Adrenal gland (tissue), 9 donors: ENCODE measurements at regions not wholly inside any gene's neighbourhood (a gene's known extent, or its start where the extent isn't known, plus 50 kb on each side); places are given as distances from the start of the nearest gene placed in this dataset.
A peak's percentile ranks its signal among the peaks of the same experiment; 100 is the strongest.

Experiments
- DNase-seq, 7 donors: peaks; one replicate each; pipeline ENCODE4 v3.0.0-alpha.2; 2019 to 2020
- H3K27ac ChIP-seq, 5 donors: fragments of 200-600 bp; sonication (generic) in 4 of 5; 1 replicate in 3 of 5; 2 replicates in 2 of 5; pipeline versions ENCODE4 v1.5.1 to v1.8.0; 2016 to 2020; ENCODE audit warnings: mild to moderate bottlenecking in 1 of 5
- H3K27me3 ChIP-seq: fragments of 200-600 bp; 2 replicates; pipeline ENCODE4 v1.8.0; 2021
- H3K36me3 ChIP-seq, 2 donors: fragments of 200-600 bp; replicated peaks in 1 of 2; 1 replicate in 1 of 2; 2 replicates in 1 of 2; pipeline versions ENCODE4 v1.5.1 to v1.8.0; 2018 to 2022
- H3K4me1 ChIP-seq, 2 donors: fragments of 200-600 bp; replicated peaks in 1 of 2; 1 replicate in 1 of 2; 2 replicates in 1 of 2; pipeline versions ENCODE4 v1.5.1 to v1.8.0; 2018 to 2021
- H3K4me3 ChIP-seq, 4 donors: fragments of 200-600 bp; sonication (generic) in 3 of 4; one replicate each; pipeline ENCODE4 v1.5.1; 2016 to 2018
- H3K9me3 ChIP-seq, 3 donors: fragments of 200-600 bp; sonication (generic) in 1 of 3; replicated peaks in 1 of 3; 1 replicate in 2 of 3; 2 replicates in 1 of 3; pipeline versions ENCODE4 v1.5.1 to v1.8.0; 2016 to 2021
- POLR2A ChIP-seq, 2 donors: fragments of 450-650 bp; IDR thresholded peaks; one replicate each; pipeline ENCODE4 v1.6.1; 2017; ENCODE audit warnings: antibody characterized with exemption in 2 of 2, mild to moderate bottlenecking in 2 of 2, moderate library complexity in 1 of 2
- WGBS, 4 donors: extraction: QIAGEN DNeasy Blood & Tissue Kit in 2 of 4; methylation state at CpG; one replicate each; pipeline versions ENCODE4 v1.1.5 to v1.1.7; 2013 to 2017; 5-methylcytosine and 5-hydroxymethylcytosine counted together
- intact Hi-C, 2 donors: fragments of 100-400 bp; cut with DNase I; formaldehyde crosslinking; loops; one replicate each; pipeline versions ENCODE4 v1.14.1 to v1.15.0; 2022 to 2023
- TF ChIP-seq, protein P1 (sequence below), 6 experiments: fragments of 450-650 bp in 4 of 6; fragments of 200-600 bp in 2 of 6; sonication (generic) in 1 of 6; IDR thresholded peaks; 1 replicate in 5 of 6; 2 replicates in 1 of 6; pipeline versions ENCODE4 v1.5.1 to v1.8.0; 2016 to 2021; ENCODE audit warnings: antibody characterized with exemption in 6 of 6, mild to moderate bottlenecking in 2 of 6, moderate library complexity in 1 of 6
- donor health status: healthy with polysubstance abuse.
- donor health status: Bipolar disorder and iron deficiency.
- donor health status: DM: yes; HTN: yes; CAD: no.
- donor health status: DM: no; HTN: no; CAD: no.
- donor health status: DM: no; HTN: no; CAD: no.

- H3K4me1 ChIP-seq, result no peaks in the 10 kb centered on the region
- no peaks in the 10 kb centered on the region for H3K9me3 ChIP-seq
- intact Hi-C loops, result no loop called here
- TF ChIP-seq, protein P1, sequence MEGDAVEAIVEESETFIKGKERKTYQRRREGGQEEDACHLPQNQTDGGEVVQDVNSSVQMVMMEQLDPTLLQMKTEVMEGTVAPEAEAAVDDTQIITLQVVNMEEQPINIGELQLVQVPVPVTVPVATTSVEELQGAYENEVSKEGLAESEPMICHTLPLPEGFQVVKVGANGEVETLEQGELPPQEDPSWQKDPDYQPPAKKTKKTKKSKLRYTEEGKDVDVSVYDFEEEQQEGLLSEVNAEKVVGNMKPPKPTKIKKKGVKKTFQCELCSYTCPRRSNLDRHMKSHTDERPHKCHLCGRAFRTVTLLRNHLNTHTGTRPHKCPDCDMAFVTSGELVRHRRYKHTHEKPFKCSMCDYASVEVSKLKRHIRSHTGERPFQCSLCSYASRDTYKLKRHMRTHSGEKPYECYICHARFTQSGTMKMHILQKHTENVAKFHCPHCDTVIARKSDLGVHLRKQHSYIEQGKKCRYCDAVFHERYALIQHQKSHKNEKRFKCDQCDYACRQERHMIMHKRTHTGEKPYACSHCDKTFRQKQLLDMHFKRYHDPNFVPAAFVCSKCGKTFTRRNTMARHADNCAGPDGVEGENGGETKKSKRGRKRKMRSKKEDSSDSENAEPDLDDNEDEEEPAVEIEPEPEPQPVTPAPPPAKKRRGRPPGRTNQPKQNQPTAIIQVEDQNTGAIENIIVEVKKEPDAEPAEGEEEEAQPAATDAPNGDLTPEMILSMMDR (IDR thresholded peaks at IDR 0.05), result no peak
- no peak for TF ChIP-seq POLR2A (IDR thresholded peaks at IDR 0.05)
- peak in 6 of 7 donors; percentile 28 to 65 (median 48) for DNase-seq
- H3K27me3 ChIP-seq, result no peaks in the 10 kb centered on the region
- no peak overlapping the region for H3K4me3 ChIP-seq
- 47 to 52% (median 50%) methylated on average over 5 of the region's 5 CpGs for WGBS, 4 donors
- no peak overlapping the region for H3K27ac ChIP-seq
- no peaks in the 10 kb centered on the region for H3K36me3 ChIP-seq
Observed at GRCh38 chr15:91515188-91515754, 338.2 kb upstream of the SLCO3A1 start.

- H3K4me1 ChIP-seq, result no peaks in the 10 kb centered on the region
- intact Hi-C loops, result no loop called here
- H3K36me3 ChIP-seq, result no peaks in the 10 kb centered on the region
- no peak overlapping the region for H3K4me3 ChIP-seq
- 79 to 85% (median 81%) methylated on average over 2 of the region's 2 CpGs for WGBS, 4 donors
- no peak for DNase-seq
- H3K27me3 ChIP-seq, result no peaks in the 10 kb centered on the region
- no peak overlapping the region for H3K27ac ChIP-seq
- no peaks in the 10 kb centered on the region for H3K9me3 ChIP-seq
- no peak for TF ChIP-seq POLR2A (IDR thresholded peaks at IDR 0.05)
- TF ChIP-seq, protein P1 (IDR thresholded peaks at IDR 0.05), result no peak
Observed at GRCh38 chr15:91516866-91517265, 336.6 kb upstream of the SLCO3A1 start.

DNA sequence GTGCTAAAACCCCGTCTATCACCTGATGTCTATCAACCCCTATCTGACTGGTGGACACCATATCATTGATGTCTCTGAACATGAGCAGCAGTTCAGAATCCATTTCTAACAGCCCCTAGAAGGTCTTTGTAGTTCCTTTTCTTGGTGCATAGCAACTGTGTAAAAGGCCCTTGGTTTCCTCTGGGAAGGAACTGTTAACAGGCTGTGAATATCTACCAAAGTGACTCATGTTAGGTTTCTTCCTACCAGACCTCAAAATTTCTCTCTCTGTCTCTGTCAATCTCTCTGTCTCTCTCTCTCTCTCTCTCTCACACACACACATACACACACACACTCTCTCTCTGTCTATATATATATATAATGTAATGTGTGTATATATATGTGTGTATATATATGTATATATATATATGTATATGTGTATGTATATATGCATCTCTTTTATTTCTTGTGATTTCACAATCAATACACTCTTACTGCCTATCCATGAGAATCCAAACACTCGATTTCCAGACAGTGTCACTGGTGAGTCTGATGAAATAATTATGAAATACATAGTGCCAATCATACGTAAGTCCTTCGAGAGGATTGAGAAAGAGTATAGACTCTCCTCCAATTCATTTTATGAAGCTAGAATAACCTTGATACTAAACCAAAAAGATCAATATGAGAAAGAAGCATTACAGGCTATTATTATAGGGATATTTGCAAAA is 335.9 kb upstream of the SLCO3A1 start:
- intact Hi-C loops, result no loop called here
- no peaks in the 10 kb centered on the region for H3K27me3 ChIP-seq
- no peaks in the 10 kb centered on the region for H3K4me1 ChIP-seq
- DNase-seq, result no peak
- no peak overlapping the region for H3K27ac ChIP-seq
- no peak for TF ChIP-seq POLR2A (IDR thresholded peaks at IDR 0.05)
- TF ChIP-seq, protein P1 (IDR thresholded peaks at IDR 0.05), result no peak
- no peak overlapping the region for H3K4me3 ChIP-seq
- H3K9me3 ChIP-seq, result no peaks in the 10 kb centered on the region
- WGBS, 4 donors, result 73 to 82% (median 78%) methylated on average over 4 of the region's 4 CpGs
- no peaks in the 10 kb centered on the region for H3K36me3 ChIP-seq

GRCh38 chr15:91520850-91521249 is 332.7 kb upstream of the SLCO3A1 start:
- H3K9me3 ChIP-seq, result no peaks in the 10 kb centered on the region
- intact Hi-C loops, result loop anchor here in 1 of 2 donors (5.0 kb wide), 1 partner anchor 219 kb away; no protein-coding TSS in a partner anchor
- no peak for DNase-seq
- 62 to 89% (median 68%) methylated on average over 4 of the region's 4 CpGs for WGBS, 4 donors
- no peaks in the 10 kb centered on the region for H3K27me3 ChIP-seq
- H3K36me3 ChIP-seq, result no peaks in the 10 kb centered on the region
- no peak overlapping the region for H3K27ac ChIP-seq
- H3K4me1 ChIP-seq, result no peaks in the 10 kb centered on the region
- H3K4me3 ChIP-seq, result no peak overlapping the region
- TF ChIP-seq POLR2A (IDR thresholded peaks at IDR 0.05), result no peak
- TF ChIP-seq, protein P1 (IDR thresholded peaks at IDR 0.05), result no peak
